Epithelial cell of esophagus (primary cell): ENCODE measurements at regions not wholly inside any gene's neighbourhood (a gene's known extent, or its start where the extent isn't known, plus 50 kb on each side); places are given as distances from the start of the nearest gene placed in this dataset.
"Not testable (repeated sequence)": the region's sequence is repeated elsewhere in the genome, so short reads cannot be mapped to it uniquely, and the experiment has no call there.

Source experiments
- DNase-seq: peaks from one replicate; pipeline ENCODE4 v3.0.0; 2010; ENCODE audit warnings: low read depth
- H3K4me3 ChIP-seq: 2 replicates; pipeline ENCODE4 v1.5.1; 2011; ENCODE audit warnings: mild to moderate bottlenecking, low read length, control low read depth
- CTCF ChIP-seq: IDR thresholded peaks from 2 replicates; pipeline ENCODE4 v1.5.1; 2011; ENCODE audit warnings: low read depth, mild to moderate bottlenecking, low read length, control low read depth, inconsistent platforms; ENCODE audit not compliant: insufficient read depth; ENCODE audit errors: missing control alignments

GRCh38 chr5:116872486-116872885, 297.9 kb upstream of the SEMA6A start:
- DNase-seq: no peak
- no peak overlapping the region for H3K4me3 ChIP-seq
- no peak for TF ChIP-seq CTCF

GRCh38 chr5:116867825-116868224, 293.2 kb upstream of the SEMA6A start:
- DNase-seq: not testable (repeated sequence)

GRCh38 chr5:116865651-116866050, 291.0 kb upstream of the SEMA6A start:
- DNase-seq: no peak
- H3K4me3 ChIP-seq: no peak overlapping the region

More at GRCh38 chr5:116867825-116868224, 293.2 kb upstream of the SEMA6A start:
- H3K4me3 ChIP-seq: not testable (repeated sequence)

GRCh38 chr5:116864838-116865190, 290.2 kb upstream of the SEMA6A start:
- no peak for TF ChIP-seq CTCF
- no peak for DNase-seq
- H3K4me3 ChIP-seq: no peak overlapping the region

More at GRCh38 chr5:116865651-116866050, 291.0 kb upstream of the SEMA6A start:
- TF ChIP-seq CTCF: no peak

GRCh38 chr5:116864157-116864837, 289.7 kb upstream of the SEMA6A start:
- no peak for TF ChIP-seq CTCF
- DNase-seq: no peak
- no peak overlapping the region for H3K4me3 ChIP-seq

- DNase-seq: no peak
- TF ChIP-seq CTCF: no peak
- no peak overlapping the region for H3K4me3 ChIP-seq
These were observed 288.2 kb upstream of the SEMA6A start for GRCh38 chr5:116862632-116863455.

GRCh38 chr5:116861666-116862065, 287.0 kb upstream of the SEMA6A start:
- H3K4me3 ChIP-seq: no peak overlapping the region
- no peak for TF ChIP-seq CTCF
- DNase-seq: no peak
